ENCODE measurements at regions not wholly inside any gene's neighbourhood (a gene's known extent, or its start where the extent isn't known, plus 50 kb on each side); places are given as distances from the start of the nearest gene placed in this dataset.
A peak's percentile ranks its signal among the peaks of the same experiment; 100 is the strongest.

- DNase-seq (ENCODE audit: low read depth, low spot score), result no peak
- H3K4me3 ChIP-seq (ENCODE audit: low read length), result no peak overlapping the region
These were observed 196.3 kb upstream of the HHIP start for GRCh38 chr4:144449611-144450010.

- no peak for DNase-seq (ENCODE audit: low read depth, low spot score)
- no peak overlapping the region for H3K4me3 ChIP-seq (ENCODE audit: low read length)
These were observed 195.4 kb upstream of the HHIP start for GRCh38 chr4:144450526-144450925.

GRCh38 chr4:144451766-144452450, 194.0 kb upstream of the HHIP start:
- peak; percentile 88 for DNase-seq (ENCODE audit: low read depth, low spot score)
- no peak overlapping the region for H3K4me3 ChIP-seq (ENCODE audit: low read length)

- H3K4me3 ChIP-seq (ENCODE audit: low read length), result no peak overlapping the region
- DNase-seq (ENCODE audit: low read depth, low spot score), result no peak
These were observed 189.8 kb upstream of the HHIP start for GRCh38 chr4:144456196-144456595.

- peak; percentile 39 for DNase-seq (ENCODE audit: low read depth, low spot score)
- H3K4me3 ChIP-seq (ENCODE audit: low read length), result no peak overlapping the region
These were observed 184.1 kb upstream of the HHIP start for GRCh38 chr4:144461906-144462305.

- H3K4me3 ChIP-seq (ENCODE audit: low read length), result no peak overlapping the region
- no peak for DNase-seq (ENCODE audit: low read depth, low spot score)
These were observed 182.7 kb upstream of the HHIP start for GRCh38 chr4:144463236-144463635.

GRCh38 chr4:144463896-144464295, 182.1 kb upstream of the HHIP start:
- DNase-seq (ENCODE audit: low read depth, low spot score), result no peak
- no peak overlapping the region for H3K4me3 ChIP-seq (ENCODE audit: low read length)

GRCh38 chr4:144465546-144465945, 180.4 kb upstream of the HHIP start:
- no peak overlapping the region for H3K4me3 ChIP-seq (ENCODE audit: low read length)
- DNase-seq (ENCODE audit: low read depth, low spot score), result no peak

GRCh38 chr4:144480068-144480467, 165.9 kb upstream of the HHIP start:
- DNase-seq (ENCODE audit: low read depth, low spot score), result no peak
- no peak overlapping the region for H3K4me3 ChIP-seq (ENCODE audit: low read length)

GRCh38 chr4:144489831-144490230, 156.1 kb upstream of the HHIP start:
- no peak for DNase-seq (ENCODE audit: low read depth, low spot score)
- H3K4me3 ChIP-seq (ENCODE audit: low read length), result no peak overlapping the region

- H3K4me3 ChIP-seq (ENCODE audit: low read length), result no peak overlapping the region
- no peak for DNase-seq (ENCODE audit: low read depth, low spot score)
These were observed 151.7 kb upstream of the HHIP start for GRCh38 chr4:144494280-144494679.

GRCh38 chr4:144495944-144496343, 150.0 kb upstream of the HHIP start:
- H3K4me3 ChIP-seq (ENCODE audit: low read length), result no peak overlapping the region
- DNase-seq (ENCODE audit: low read depth, low spot score), result no peak

GRCh38 chr4:144499777-144500176, 146.2 kb upstream of the HHIP start:
- no peak for DNase-seq (ENCODE audit: low read depth, low spot score)
- H3K4me3 ChIP-seq (ENCODE audit: low read length), result no peak overlapping the region

GRCh38 chr4:144501231-144501780, 144.7 kb upstream of the HHIP start:
- DNase-seq (ENCODE audit: low read depth, low spot score), result peak; percentile 22
- no peak overlapping the region for H3K4me3 ChIP-seq (ENCODE audit: low read length)

- peak; percentile 95 for DNase-seq (ENCODE audit: low read depth, low spot score)
- no peak overlapping the region for H3K4me3 ChIP-seq (ENCODE audit: low read length)
These were observed 141.1 kb upstream of the HHIP start for GRCh38 chr4:144504883-144505282.

- no peak overlapping the region for H3K4me3 ChIP-seq (ENCODE audit: low read length)
- peak; percentile 36 for DNase-seq (ENCODE audit: low read depth, low spot score)
These were observed 138.4 kb upstream of the HHIP start for GRCh38 chr4:144507311-144508101.

GRCh38 chr4:144509088-144510015, 136.6 kb upstream of the HHIP start:
- no peak for DNase-seq (ENCODE audit: low read depth, low spot score)
- no peak overlapping the region for H3K4me3 ChIP-seq (ENCODE audit: low read length)

GRCh38 chr4:144514736-144515135, 131.2 kb upstream of the HHIP start:
- H3K4me3 ChIP-seq (ENCODE audit: low read length), result no peak overlapping the region
- DNase-seq (ENCODE audit: low read depth, low spot score), result no peak

GRCh38 chr4:144518181-144518895, 127.6 kb upstream of the HHIP start:
- no peak overlapping the region for H3K4me3 ChIP-seq (ENCODE audit: low read length)
- peak; percentile 30 for DNase-seq (ENCODE audit: low read depth, low spot score)

Data from Jurkat, Clone E6-1 (cell line).